AG04450 (cell line): ENCODE measurements at regions not wholly inside any gene's neighbourhood (a gene's known extent, or its start where the extent isn't known, plus 50 kb on each side); places are given as distances from the start of the nearest gene placed in this dataset.

Experiments used
- CTCF ChIA-PET: fragments of 300-600, 350-600 bp; formaldehyde crosslinking; extraction: SDS; loops from one replicate; lab custom pipeline; 2022; ENCODE audit warnings: antibody characterized with exemption, inconsistent platforms; lab: Charles Lee
- POLR2A ChIA-PET: fragments of 350-600 bp; formaldehyde crosslinking; extraction: SDS; loops from one replicate; lab custom pipeline; 2021; ENCODE audit warnings: antibody characterized with exemption, inconsistent platforms; lab: Yijun Ruan, JAX
- DNase-seq: peaks from one replicate; pipeline ENCODE4 v3.0.0-alpha.2; 2011; ENCODE audit warnings: low read depth, low spot score
- H3K27ac ChIP-seq: one replicate; pipeline ENCODE4 v1.5.1; 2012; ENCODE audit warnings: low read depth, low read length, control low read depth
- H3K27me3 ChIP-seq: one replicate; pipeline ENCODE4 v1.6.0; 2012; ENCODE audit warnings: low read length; ENCODE audit not compliant: control insufficient read depth, insufficient read depth
- H3K4me3 ChIP-seq: 2 replicates; pipeline ENCODE4 v1.5.1; 2011; ENCODE audit warnings: mild to moderate bottlenecking, low read depth, low read length, control low read depth
- H3K9me3 ChIP-seq: 2 replicates; pipeline ENCODE4 v1.5.1; 2012; ENCODE audit warnings: low read length; ENCODE audit not compliant: control insufficient read depth, insufficient read depth
- TF ChIP-seq, protein P1 (sequence below): IDR thresholded peaks from 2 replicates; pipeline ENCODE4 v1.5.1; 2011; ENCODE audit warnings: low read depth, low read length, control low read depth, inconsistent platforms

DNA sequence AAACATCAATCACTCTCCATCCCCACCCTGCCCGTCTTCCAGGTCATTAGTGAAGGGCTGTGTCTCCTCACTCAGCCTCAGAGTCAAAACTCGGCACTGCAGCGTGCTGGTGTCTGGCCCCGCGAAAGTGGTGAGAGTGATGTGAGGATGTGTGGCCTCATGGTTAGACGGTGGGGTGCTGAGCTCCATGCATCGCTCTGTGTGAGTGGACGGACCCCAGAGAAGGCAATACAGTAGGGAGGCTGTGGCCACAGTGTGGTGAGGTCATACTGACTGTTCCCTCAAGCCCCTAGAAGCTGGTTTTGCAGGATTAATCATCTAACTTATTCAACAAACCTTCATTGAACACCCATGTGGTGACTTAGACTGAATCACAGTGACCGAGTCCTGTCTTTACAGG is 329.9 kb upstream of the AJAP1 start:
- CTCF ChIA-PET, result no interaction called here
- no peak overlapping the region for H3K27ac ChIP-seq
- no peak overlapping the region for H3K4me3 ChIP-seq
- no peaks in the 10 kb centered on the region for H3K27me3 ChIP-seq
- POLR2A ChIA-PET, result no interaction called here
- TF ChIP-seq, protein P1, sequence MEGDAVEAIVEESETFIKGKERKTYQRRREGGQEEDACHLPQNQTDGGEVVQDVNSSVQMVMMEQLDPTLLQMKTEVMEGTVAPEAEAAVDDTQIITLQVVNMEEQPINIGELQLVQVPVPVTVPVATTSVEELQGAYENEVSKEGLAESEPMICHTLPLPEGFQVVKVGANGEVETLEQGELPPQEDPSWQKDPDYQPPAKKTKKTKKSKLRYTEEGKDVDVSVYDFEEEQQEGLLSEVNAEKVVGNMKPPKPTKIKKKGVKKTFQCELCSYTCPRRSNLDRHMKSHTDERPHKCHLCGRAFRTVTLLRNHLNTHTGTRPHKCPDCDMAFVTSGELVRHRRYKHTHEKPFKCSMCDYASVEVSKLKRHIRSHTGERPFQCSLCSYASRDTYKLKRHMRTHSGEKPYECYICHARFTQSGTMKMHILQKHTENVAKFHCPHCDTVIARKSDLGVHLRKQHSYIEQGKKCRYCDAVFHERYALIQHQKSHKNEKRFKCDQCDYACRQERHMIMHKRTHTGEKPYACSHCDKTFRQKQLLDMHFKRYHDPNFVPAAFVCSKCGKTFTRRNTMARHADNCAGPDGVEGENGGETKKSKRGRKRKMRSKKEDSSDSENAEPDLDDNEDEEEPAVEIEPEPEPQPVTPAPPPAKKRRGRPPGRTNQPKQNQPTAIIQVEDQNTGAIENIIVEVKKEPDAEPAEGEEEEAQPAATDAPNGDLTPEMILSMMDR, result no peak
- DNase-seq, result no peak
- peaks cover 88% of the 10 kb centered on the region for H3K9me3 ChIP-seq

GRCh38 chr1:4327142-4327541 is 327.3 kb upstream of the AJAP1 start:
- TF ChIP-seq, protein P1, result no peak
- peaks cover 91% of the 10 kb centered on the region for H3K9me3 ChIP-seq
- POLR2A ChIA-PET, result no interaction called here
- DNase-seq, result no peak
- H3K27ac ChIP-seq, result no peak overlapping the region
- no peaks in the 10 kb centered on the region for H3K27me3 ChIP-seq
- no peak overlapping the region for H3K4me3 ChIP-seq
- CTCF ChIA-PET, result no interaction called here

DNA sequence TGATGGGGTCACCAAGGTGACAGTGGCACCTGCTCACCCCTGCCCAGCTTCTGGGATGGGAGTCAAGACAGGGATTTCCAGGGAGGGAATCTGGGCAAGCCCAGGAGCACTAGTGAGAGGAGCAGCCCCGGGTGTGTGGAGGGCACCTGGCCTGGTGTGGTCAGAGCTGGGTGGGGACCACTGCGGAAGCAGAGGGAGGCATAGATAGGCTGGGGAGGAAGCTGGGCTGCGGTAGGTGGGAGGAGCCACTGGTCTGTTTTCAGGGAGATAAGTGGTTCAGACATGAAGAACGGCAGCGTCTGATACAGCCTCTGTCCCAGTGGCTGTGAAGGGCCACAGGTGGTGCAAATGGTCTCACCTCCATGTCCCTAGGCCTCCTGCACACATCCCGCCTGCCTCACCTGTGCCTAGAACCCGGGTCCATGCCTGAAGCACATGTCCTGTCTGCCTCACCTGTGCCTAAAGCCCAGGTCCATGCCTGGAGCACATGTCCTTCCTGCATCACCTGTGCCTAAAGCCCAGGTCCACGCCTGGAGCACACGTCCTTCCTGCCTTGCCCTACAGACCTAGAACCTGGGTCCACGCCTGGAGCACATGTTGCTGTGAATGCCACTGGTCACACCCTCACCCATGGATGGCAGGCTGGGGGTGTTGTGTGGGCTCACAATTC is 325.9 kb upstream of the AJAP1 start:
- TF ChIP-seq, protein P1, result no peak
- Histone ChIP-seq H3K9me3 (peaks cover 79% of the 10 kb centered on the region), H3K4me3 (no peak overlapping the region), H3K27ac (no peak overlapping the region), H3K27me3 (no peaks in the 10 kb centered on the region)
- no peak for DNase-seq
- POLR2A ChIA-PET, result no interaction called here
- CTCF ChIA-PET, result no interaction called here

DNA sequence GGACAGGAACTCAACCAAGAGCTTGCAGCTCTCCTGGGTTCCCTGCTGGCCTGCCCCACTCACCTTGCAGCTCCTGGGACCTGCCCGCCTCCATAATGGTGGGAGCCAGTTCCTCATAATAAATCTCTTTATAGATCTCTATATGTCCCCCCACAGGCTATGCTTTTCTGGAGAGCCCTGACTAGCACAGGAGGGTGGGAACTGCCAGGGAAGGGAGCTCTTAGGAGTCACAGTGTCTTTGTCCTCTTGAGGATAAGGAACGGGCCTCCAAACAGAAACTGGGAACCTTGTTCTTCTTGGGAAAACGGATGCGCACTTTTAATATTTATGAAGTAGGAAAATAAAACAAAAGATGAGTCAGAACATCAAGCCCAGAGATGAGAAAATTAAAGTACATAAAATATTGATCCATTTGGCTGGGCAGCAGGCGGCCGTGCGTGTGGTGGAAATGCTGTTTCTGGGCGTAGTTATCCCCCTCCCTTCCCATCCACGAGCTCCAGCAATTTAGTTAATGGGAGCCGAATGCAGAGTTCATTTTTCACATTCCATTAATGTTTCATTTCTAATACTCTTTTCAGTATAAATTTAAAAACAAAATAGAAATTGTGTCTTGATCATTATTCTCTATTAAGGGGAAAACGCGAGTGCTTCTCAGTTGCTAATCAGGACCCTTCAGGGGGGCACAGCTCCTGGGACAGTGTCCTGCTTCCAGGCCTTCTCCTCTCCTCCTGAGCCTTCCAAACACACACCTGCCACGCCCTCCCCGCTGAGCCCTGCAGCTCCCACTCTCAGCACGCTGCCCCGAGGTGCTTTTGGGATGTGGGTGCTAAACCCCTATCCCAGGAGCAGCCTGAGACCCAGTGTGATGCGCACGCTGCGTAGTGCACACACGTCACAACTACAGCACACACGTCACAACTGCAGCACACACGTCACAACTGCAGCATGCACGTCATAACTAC is 323.3 kb upstream of the AJAP1 start:
- ChIA-PET POLR2A (no interaction called here), CTCF (no interaction called here)
- Histone ChIP-seq H3K27me3 (no peaks in the 10 kb centered on the region), H3K4me3 (no peak overlapping the region), H3K27ac (no peak overlapping the region), H3K9me3 (peaks cover 83% of the 10 kb centered on the region)
- TF ChIP-seq, protein P1, result no peak
- no peak for DNase-seq

DNA sequence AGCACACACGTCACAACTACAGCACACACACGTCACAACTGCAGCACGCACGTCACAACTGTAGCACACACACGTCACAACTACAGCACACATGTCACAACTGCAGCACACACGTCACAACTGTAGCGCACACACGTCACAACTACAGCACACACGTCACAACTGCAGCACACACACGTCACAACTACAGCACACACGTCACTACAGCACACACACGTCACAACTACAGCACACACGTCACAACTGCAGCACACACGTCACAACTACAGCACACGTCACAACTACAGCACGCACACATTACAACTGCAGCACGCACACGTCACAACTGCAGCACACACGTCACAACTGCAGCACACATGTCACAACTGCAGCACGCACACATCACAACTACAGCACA is 322.6 kb upstream of the AJAP1 start:
- H3K27ac ChIP-seq, result no peak overlapping the region
- peaks cover 80% of the 10 kb centered on the region for H3K9me3 ChIP-seq
- no peak overlapping the region for H3K4me3 ChIP-seq
- no peak for DNase-seq
- CTCF ChIA-PET, result no interaction called here
- TF ChIP-seq, protein P1, result no peak
- POLR2A ChIA-PET, result no interaction called here
- no peaks in the 10 kb centered on the region for H3K27me3 ChIP-seq
